HG02623 (cell line): ENCODE measurements at regions not wholly inside any gene's neighbourhood (a gene's known extent, or its start where the extent isn't known, plus 50 kb on each side); places are given as distances from the start of the nearest gene placed in this dataset.

Experiments used
- ATAC-seq: cut with Tn5 transposase; IDR thresholded peaks from one replicate; pipeline ENCODE4 v1.9.1; 2021; ENCODE audit warnings: moderate library complexity; ENCODE audit not compliant: unreplicated experiment

- no peak for ATAC-seq
Measured at GRCh38 chr18:60753753-60754152, 381.2 kb upstream of the MC4R start.

GRCh38 chr18:60754413-60755009 is 381.9 kb upstream of the MC4R start:
- ATAC-seq: no peak

GRCh38 chr18:60755134-60755533 is 382.6 kb upstream of the MC4R start:
- ATAC-seq: no peak

- no peak for ATAC-seq
Measured at GRCh38 chr18:60775978-60776377, 403.4 kb upstream of the MC4R start.

- no peak for ATAC-seq
Measured at GRCh38 chr18:60784161-60784560, 411.6 kb upstream of the MC4R start.

GRCh38 chr18:60794802-60795201 is 422.2 kb upstream of the MC4R start:
- ATAC-seq: no peak

- ATAC-seq: no peak
Measured at GRCh38 chr18:60804415-60804814, 431.8 kb upstream of the MC4R start.

- ATAC-seq: no peak
Measured at GRCh38 chr18:60809937-60810336, 437.4 kb upstream of the MC4R start.

- no peak for ATAC-seq
Measured at GRCh38 chr18:60812921-60813320, 440.3 kb upstream of the MC4R start.

- ATAC-seq: no peak
Measured at GRCh38 chr18:60826346-60826745, 453.8 kb upstream of the MC4R start.

- no peak for ATAC-seq
Measured at GRCh38 chr18:60831971-60832370, 459.4 kb upstream of the MC4R start.

- no peak for ATAC-seq
Measured at GRCh38 chr18:60838677-60839076, 466.1 kb upstream of the MC4R start.

GRCh38 chr18:60846396-60846795 is 473.8 kb upstream of the MC4R start:
- no peak for ATAC-seq

- no peak for ATAC-seq
Measured at GRCh38 chr18:60847517-60847916, 474.9 kb upstream of the MC4R start.

- ATAC-seq: no peak
Measured at GRCh38 chr18:60861575-60861974, 471.7 kb upstream of the CDH20 start.

GRCh38 chr18:60862988-60863387 is 470.2 kb upstream of the CDH20 start:
- no peak for ATAC-seq

- ATAC-seq: no peak
Measured at GRCh38 chr18:60865801-60866200, 467.4 kb upstream of the CDH20 start.

GRCh38 chr18:60870261-60871153 is 462.7 kb upstream of the CDH20 start:
- ATAC-seq: no peak

- no peak for ATAC-seq
Measured at GRCh38 chr18:60872434-60872833, 460.8 kb upstream of the CDH20 start.

GRCh38 chr18:60873708-60874107 is 459.5 kb upstream of the CDH20 start:
- no peak for ATAC-seq

- no peak for ATAC-seq
Measured at GRCh38 chr18:60875957-60876507, 457.2 kb upstream of the CDH20 start.

GRCh38 chr18:60880184-60880583 is 453.0 kb upstream of the CDH20 start:
- no peak for ATAC-seq
